HEK293 (cell line): ENCODE measurements at regions not wholly inside any gene's neighbourhood (a gene's known extent, or its start where the extent isn't known, plus 50 kb on each side); places are given as distances from the start of the nearest gene placed in this dataset.

Experiments used
- CTCF ChIA-PET: fragments of 350-600 bp; formaldehyde crosslinking; extraction: SDS; loops from one replicate; lab custom pipeline; 2021; ENCODE audit warnings: antibody characterized with exemption; lab: Yijun Ruan, JAX
- POLR2A ChIA-PET: fragments of 300-600 bp; formaldehyde crosslinking; extraction: SDS; loops from one replicate; lab custom pipeline; 2020; ENCODE audit warnings: antibody characterized with exemption, inconsistent platforms; lab: Yijun Ruan, JAX
- H3K27ac ChIP-seq: fragments of 200-500 bp; sonication (Bioruptor generic); 2 replicates; pipeline ENCODE4 v1.5.1; 2014; ENCODE audit warnings: low read depth, low read length, control low read depth, inconsistent platforms; ENCODE audit errors: extremely low read depth
- H3K36me3 ChIP-seq, 2 experiments: fragments of 200-500 bp in 1 of 2; sonication (Bioruptor generic) in 1 of 2; 1 replicate in 1 of 2; 2 replicates in 1 of 2; pipeline ENCODE4 v1.5.1; 2014 to 2017; ENCODE audit warnings: inconsistent platforms in 2 of 2, low read length in 2 of 2; ENCODE audit not compliant: control insufficient read depth in 2 of 2, insufficient read depth in 1 of 2
- H3K4me1 ChIP-seq: fragments of 200-500 bp; sonication (Bioruptor generic); 2 replicates; pipeline ENCODE4 v1.5.1; 2014; ENCODE audit warnings: mild to moderate bottlenecking, low read length, inconsistent platforms; ENCODE audit not compliant: control insufficient read depth, insufficient read depth
- H3K4me3 ChIP-seq: 2 replicates; pipeline ENCODE4 v1.5.1; 2011; ENCODE audit warnings: low read depth, mild to moderate bottlenecking, control low read depth, low read length, moderate library complexity
- H3K9me3 ChIP-seq: fragments of 200-500 bp; sonication (Bioruptor generic); 2 replicates; pipeline ENCODE4 v1.5.1; 2014; ENCODE audit warnings: low read depth, low read length, inconsistent platforms; ENCODE audit not compliant: control insufficient read depth, insufficient read depth
- GLI2 ChIP-seq: fragments of 450-650 bp; formaldehyde crosslinking; IDR thresholded peaks from 2 replicates; pipeline ENCODE4; 2017; ENCODE audit warnings: missing biosample characterization, missing genetic modification characterization, low read depth, borderline replicate concordance
- HOXC10 ChIP-seq: sonication (generic); formaldehyde crosslinking; IDR thresholded peaks from 2 replicates; pipeline ENCODE4 v1.8.1; 2023; ENCODE audit warnings: mild to moderate bottlenecking, missing genetic modification reagents
- HOXD13 ChIP-seq: sonication (generic); formaldehyde crosslinking; IDR thresholded peaks from 2 replicates; pipeline ENCODE4 v1.8.0; 2022; ENCODE audit warnings: missing genetic modification reagents, borderline replicate concordance
- SP3 ChIP-seq: fragments of 450-650 bp; formaldehyde crosslinking; IDR thresholded peaks from 2 replicates; pipeline ENCODE4 v1.5.1; 2016; ENCODE audit warnings: missing biosample characterization, missing genetic modification characterization
- TRIM28 ChIP-seq: IDR thresholded peaks from 2 replicates; pipeline ENCODE4 v1.6.1; 2011; ENCODE audit warnings: low read length, control low read depth, borderline replicate concordance
- WT1 ChIP-seq: fragments of 450-650 bp; formaldehyde crosslinking; IDR thresholded peaks from 2 replicates; pipeline ENCODE4 v1.5.1; 2016; ENCODE audit warnings: missing biosample characterization, missing genetic modification characterization
- ZBTB11 ChIP-seq: fragments of 450-650 bp; formaldehyde crosslinking; conservative IDR thresholded peaks from 2 replicates; pipeline ENCODE4 v1.5.1; 2016; ENCODE audit warnings: low read depth, missing biosample characterization, missing genetic modification characterization
- ZFP3 ChIP-seq: fragments of 450-650 bp; formaldehyde crosslinking; IDR thresholded peaks from 2 replicates; pipeline ENCODE4 v1.5.1; 2016; ENCODE audit warnings: low read depth, missing biosample characterization, missing genetic modification characterization
- ZNF148 ChIP-seq: fragments of 450-650 bp; formaldehyde crosslinking; IDR thresholded peaks from 2 replicates; pipeline ENCODE4 v1.5.0; 2017; ENCODE audit warnings: missing biosample characterization, missing genetic modification characterization, borderline replicate concordance
- ZNF280C ChIP-seq: fragments of 450-650 bp; formaldehyde crosslinking; IDR thresholded peaks from 2 replicates; pipeline ENCODE4 v1.5.1; 2016; ENCODE audit warnings: missing biosample characterization, missing genetic modification characterization
- ZNF302 ChIP-seq: fragments of 450-650 bp; formaldehyde crosslinking; IDR thresholded peaks from 2 replicates; pipeline ENCODE4 v1.5.1; 2016; ENCODE audit warnings: missing biosample characterization, missing genetic modification characterization, low read depth
- ZNF350 ChIP-seq: fragments of 450-650 bp; formaldehyde crosslinking; IDR thresholded peaks from 2 replicates; pipeline ENCODE4 v1.5.0; 2017; ENCODE audit warnings: missing biosample characterization, mild to moderate bottlenecking, missing genetic modification characterization
- ZNF37A ChIP-seq: fragments of 450-650 bp; IDR thresholded peaks from 2 replicates; pipeline ENCODE4 v1.5.1; 2018; ENCODE audit warnings: missing biosample characterization, missing genetic modification characterization
- ZNF391 ChIP-seq: fragments of 450-650 bp; formaldehyde crosslinking; IDR thresholded peaks from 2 replicates; pipeline ENCODE4 v1.5.1; 2016; ENCODE audit warnings: low read depth, missing biosample characterization, missing genetic modification characterization, borderline replicate concordance
- ZNF433 ChIP-seq: fragments of 450-650 bp; formaldehyde crosslinking; IDR thresholded peaks from 2 replicates; pipeline ENCODE4 v1.5.1; 2016; ENCODE audit warnings: missing biosample characterization, missing genetic modification characterization, low read depth
- ZNF501 ChIP-seq: fragments of 450-650 bp; formaldehyde crosslinking; IDR thresholded peaks from 2 replicates; pipeline ENCODE4 v1.5.1; 2016; ENCODE audit warnings: missing biosample characterization, missing genetic modification characterization
- ZNF549 ChIP-seq: fragments of 450-650 bp; IDR thresholded peaks from 2 replicates; pipeline ENCODE4 v1.5.1; 2018; ENCODE audit warnings: missing biosample characterization, missing genetic modification characterization, mild to moderate bottlenecking, inconsistent platforms, moderate library complexity
- ZNF558 ChIP-seq: fragments of 450-650 bp; formaldehyde crosslinking; IDR thresholded peaks from 2 replicates; pipeline ENCODE4 v1.5.1; 2016; ENCODE audit warnings: missing biosample characterization, missing genetic modification characterization
- ZNF561 ChIP-seq: fragments of 450-650 bp; IDR thresholded peaks from 2 replicates; pipeline ENCODE4 v1.5.1; 2018; ENCODE audit warnings: missing biosample characterization, missing genetic modification characterization, borderline replicate concordance
- ZNF621 ChIP-seq: fragments of 450-650 bp; formaldehyde crosslinking; IDR thresholded peaks from 2 replicates; pipeline ENCODE4 v1.5.1; 2017; ENCODE audit warnings: missing biosample characterization, missing genetic modification characterization
- ZNF629 ChIP-seq: fragments of 450-650 bp; formaldehyde crosslinking; IDR thresholded peaks from 2 replicates; pipeline ENCODE4 v1.5.1; 2017; ENCODE audit warnings: missing biosample characterization, missing genetic modification characterization
- ZNF792 ChIP-seq: fragments of 450-650 bp; formaldehyde crosslinking; IDR thresholded peaks from 2 replicates; pipeline ENCODE4 v1.5.1; 2016; ENCODE audit warnings: missing biosample characterization, missing genetic modification characterization
- ZNF830 ChIP-seq: fragments of 450-650 bp; IDR thresholded peaks from 2 replicates; pipeline ENCODE4 v1.5.0; 2018; ENCODE audit warnings: missing biosample characterization, missing genetic modification characterization, low read depth, mild to moderate bottlenecking, moderate library complexity

GRCh38 chr9:3721096-3721495, 195.3 kb upstream of the RFX3 start:
- no peak overlapping the region for H3K27ac ChIP-seq
- H3K4me1 ChIP-seq = no peaks in the 10 kb centered on the region
- TF ChIP-seq ZBTB11 (tag by site-specific recombination) = no peak
- no peak for TF ChIP-seq ZNF37A (tag by site-specific recombination)
- no peak for TF ChIP-seq SP3 (tag by site-specific recombination)
- TF ChIP-seq GLI2 (tag by site-specific recombination) = no peak
- TF ChIP-seq ZFP3 (tag by site-specific recombination) = no peak
- TF ChIP-seq ZNF280C = no peak
- no peak for TF ChIP-seq ZNF350
- H3K4me3 ChIP-seq = no peak overlapping the region
- CTCF ChIA-PET = interaction anchor here (1.5 kb wide), 1 partner anchor 253 kb away, joined by 3 read pairs; no protein-coding TSS in a partner anchor
- H3K9me3 ChIP-seq = no peaks in the 10 kb centered on the region
- no peaks in the 10 kb centered on the region for H3K36me3 ChIP-seq
- POLR2A ChIA-PET = no interaction called here

- Histone ChIP-seq H3K36me3 (no peaks in the 10 kb centered on the region), H3K27ac (no peak overlapping the region), H3K9me3 (no peaks in the 10 kb centered on the region), H3K4me3 (no peak overlapping the region), H3K4me1 (no peaks in the 10 kb centered on the region)
- POLR2A ChIA-PET = no interaction called here
- TF ChIP-seq ZNF792 (no peak), ZNF391 (tag by site-specific recombination) (no peak), TRIM28 (no peak), HOXC10 (CRISPR knock-in tag) (no peak), ZNF501 (tag by site-specific recombination) (no peak), ZNF629 (tag by site-specific recombination) (no peak), HOXD13 (CRISPR knock-in tag) (no peak), ZNF561 (no peak), ZNF302 (tag by site-specific recombination) (no peak), ZNF148 (tag by site-specific recombination) (no peak), WT1 (tag by site-specific recombination) (no peak), ZNF558 (tag by site-specific recombination) (no peak), ZNF433 (tag by site-specific recombination) (no peak), ZNF549 (tag by site-specific recombination) (no peak), ZNF621 (tag by site-specific recombination) (no peak), ZNF830 (no peak)
- CTCF ChIA-PET = interaction anchor here (0.6 kb wide), 3 partner anchors 23 to 1786 kb away, joined by 3 to 4 read pairs (median 4); no protein-coding TSS in a partner anchor
Measured at GRCh38 chr9:3719286-3719685, 193.5 kb upstream of the RFX3 start.
